Ovary (tissue), 3 donors: ENCODE measurements at regions not wholly inside any gene's neighbourhood (a gene's known extent, or its start where the extent isn't known, plus 50 kb on each side); places are given as distances from the start of the nearest gene placed in this dataset.

Experiments
- CTCF ChIP-seq, 3 donors: fragments of 450-650 bp in 2 of 3; fragments of 200-600 bp in 1 of 3; IDR thresholded peaks; one replicate each; pipeline versions ENCODE4 v1.5.1 to v1.8.0; 2016 to 2022; ENCODE audit warnings: antibody characterized with exemption in 3 of 3, mild to moderate bottlenecking in 1 of 3
- EP300 ChIP-seq: sonication (generic); formaldehyde crosslinking; IDR thresholded peaks from one replicate; pipeline ENCODE4 v1.6.1; 2017; ENCODE audit warnings: antibody characterized with exemption
- POLR2A ChIP-seq: fragments of 450-650 bp; IDR thresholded peaks from one replicate; pipeline ENCODE4 v1.6.1; 2017; ENCODE audit warnings: antibody characterized with exemption, mild to moderate bottlenecking, moderate library complexity
- donor health status: DM: no; HTN: no; CAD: no.

- TF ChIP-seq CTCF (IDR thresholded peaks at IDR 0.05) (no peak), EP300 (no peak), POLR2A (no peak)
Observed at GRCh38 chr1:181310560-181310959, 172.8 kb upstream of the CACNA1E start.
